SU-DHL-6 (cell line): ENCODE measurements at regions not wholly inside any gene's neighbourhood (a gene's known extent, or its start where the extent isn't known, plus 50 kb on each side); places are given as distances from the start of the nearest gene placed in this dataset.

ENCODE experiments used
- EZH2phosphoT487 ChIP-seq: fragments of 200-600 bp; sonication (generic), shearing (Covaris generic); conservative IDR thresholded peaks from 2 replicates; pipeline ENCODE4 v1.6.1; 2018; ENCODE audit warnings: mild to moderate bottlenecking, antibody characterized with exemption, low read length, moderate library complexity, mixed read lengths
- TF ChIP-seq, protein P1 (sequence below): fragments of 200-600 bp; sonication (generic); IDR thresholded peaks from one replicate; pipeline ENCODE4 v1.5.1; 2017; ENCODE audit warnings: antibody characterized with exemption, mild to moderate bottlenecking, low read length, moderate library complexity; ENCODE audit not compliant: insufficient read depth, poor library complexity, severe bottlenecking

GRCh38 chr4:114539985-114540384 lies 58.6 kb upstream of the UGT8 start:
- TF ChIP-seq, protein P1, sequence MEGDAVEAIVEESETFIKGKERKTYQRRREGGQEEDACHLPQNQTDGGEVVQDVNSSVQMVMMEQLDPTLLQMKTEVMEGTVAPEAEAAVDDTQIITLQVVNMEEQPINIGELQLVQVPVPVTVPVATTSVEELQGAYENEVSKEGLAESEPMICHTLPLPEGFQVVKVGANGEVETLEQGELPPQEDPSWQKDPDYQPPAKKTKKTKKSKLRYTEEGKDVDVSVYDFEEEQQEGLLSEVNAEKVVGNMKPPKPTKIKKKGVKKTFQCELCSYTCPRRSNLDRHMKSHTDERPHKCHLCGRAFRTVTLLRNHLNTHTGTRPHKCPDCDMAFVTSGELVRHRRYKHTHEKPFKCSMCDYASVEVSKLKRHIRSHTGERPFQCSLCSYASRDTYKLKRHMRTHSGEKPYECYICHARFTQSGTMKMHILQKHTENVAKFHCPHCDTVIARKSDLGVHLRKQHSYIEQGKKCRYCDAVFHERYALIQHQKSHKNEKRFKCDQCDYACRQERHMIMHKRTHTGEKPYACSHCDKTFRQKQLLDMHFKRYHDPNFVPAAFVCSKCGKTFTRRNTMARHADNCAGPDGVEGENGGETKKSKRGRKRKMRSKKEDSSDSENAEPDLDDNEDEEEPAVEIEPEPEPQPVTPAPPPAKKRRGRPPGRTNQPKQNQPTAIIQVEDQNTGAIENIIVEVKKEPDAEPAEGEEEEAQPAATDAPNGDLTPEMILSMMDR, result no peak
- no peak for TF ChIP-seq EZH2phosphoT487
